DND-41 (cell line): ENCODE measurements at regions not wholly inside any gene's neighbourhood (a gene's known extent, or its start where the extent isn't known, plus 50 kb on each side); places are given as distances from the start of the nearest gene placed in this dataset.

Experiments
- ATAC-seq: fragments of 200-7000 bp; cut with Tn5 transposase; 3 replicates; pipeline ENCODE4 v1.9.1; 2021; ENCODE audit warnings: low read depth; ENCODE audit not compliant: insufficient read depth
- DNase-seq: peaks from one replicate; pipeline ENCODE4 v3.0.0-alpha.2; 2020
- H2AFZ ChIP-seq: 2 replicates; pipeline ENCODE4 v1.6.0; 2012; ENCODE audit warnings: low read depth, low read length
- H3K27ac ChIP-seq: 2 replicates; pipeline ENCODE4 v1.5.1; 2012; ENCODE audit warnings: low read length, inconsistent platforms
- H3K27me3 ChIP-seq: fragments of 200-600 bp; sonication (generic); 2 replicates; pipeline ENCODE4 v1.6.0; 2012; ENCODE audit warnings: low read length, mild to moderate bottlenecking, inconsistent platforms; ENCODE audit not compliant: insufficient read depth, poor library complexity
- H3K36me3 ChIP-seq: 2 replicates; pipeline ENCODE4 v1.5.1; 2012; ENCODE audit warnings: low read length, inconsistent platforms; ENCODE audit not compliant: insufficient read depth
- H3K4me1 ChIP-seq: 2 replicates; pipeline ENCODE4 v1.5.1; 2012; ENCODE audit warnings: mild to moderate bottlenecking, low read length; ENCODE audit not compliant: insufficient read depth
- H3K4me2 ChIP-seq: 2 replicates; pipeline ENCODE4 v1.6.0; 2012; ENCODE audit warnings: mild to moderate bottlenecking, moderate library complexity, low read length, inconsistent platforms; ENCODE audit not compliant: insufficient read depth
- H3K4me3 ChIP-seq, 2 experiments: fragments of 200-600 bp in 1 of 2; shearing (Covaris generic) in 1 of 2; 2 replicates each; pipeline ENCODE4 v1.5.1; 2012 to 2016; ENCODE audit warnings: inconsistent platforms in 2 of 2, low read length in 2 of 2, mild to moderate bottlenecking in 2 of 2, low read depth in 1 of 2, moderate library complexity in 1 of 2
- H3K79me2 ChIP-seq: 2 replicates; pipeline ENCODE4 v1.6.0; 2012; ENCODE audit warnings: low read length, inconsistent platforms; ENCODE audit not compliant: insufficient read depth
- H3K9ac ChIP-seq: 2 replicates; pipeline ENCODE4 v1.6.0; 2012; ENCODE audit warnings: low read depth, mild to moderate bottlenecking, inconsistent platforms, low read length, moderate library complexity
- H3K9me3 ChIP-seq: 2 replicates; pipeline ENCODE4 v1.5.1; 2012; ENCODE audit warnings: low read length, moderate library complexity, mild to moderate bottlenecking, inconsistent platforms; ENCODE audit not compliant: insufficient read depth, severe bottlenecking
- H4K20me1 ChIP-seq: 2 replicates; pipeline ENCODE4 v1.6.0; 2012; ENCODE audit warnings: low read length; ENCODE audit not compliant: insufficient read depth
- EZH2 ChIP-seq: IDR thresholded peaks from 3 replicates; pipeline ENCODE4 v1.6.1; 2012; ENCODE audit warnings: borderline replicate concordance, low read depth, mild to moderate bottlenecking, moderate library complexity, low read length, inconsistent platforms; ENCODE audit not compliant: severe bottlenecking
- TF ChIP-seq, protein P1 (sequence below): IDR thresholded peaks from 2 replicates; pipeline ENCODE4 v1.5.1; 2012; ENCODE audit warnings: borderline replicate concordance, low read length, moderate library complexity, mild to moderate bottlenecking; ENCODE audit not compliant: poor library complexity, severe bottlenecking; ENCODE audit errors: extremely low read depth

DNA sequence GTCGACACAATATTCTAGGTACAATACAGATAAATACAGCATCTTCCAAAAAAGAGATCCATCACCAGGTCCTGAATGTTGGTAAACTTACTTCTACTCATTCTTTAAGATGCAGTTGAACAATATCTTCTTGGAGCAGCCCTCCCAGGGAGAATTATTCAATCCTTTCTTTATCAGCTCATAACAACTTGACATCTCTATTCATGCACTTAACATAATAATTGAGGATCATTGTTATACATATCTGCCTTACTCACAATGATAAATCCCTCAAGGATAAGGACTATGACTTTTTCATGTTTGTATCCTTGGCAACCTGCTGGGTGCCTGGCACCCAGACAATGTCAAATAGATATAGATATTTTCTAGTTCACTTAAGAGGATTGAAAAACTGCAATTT, 219.5 kb downstream of the POU4F1 start:
- H3K9me3 ChIP-seq, result no peaks in the 10 kb centered on the region
- no peaks in the 10 kb centered on the region for H3K36me3 ChIP-seq
- no peak overlapping the region for H2AFZ ChIP-seq
- DNase-seq, result no peak
- H3K4me2 ChIP-seq, result no peak overlapping the region
- no peaks in the 10 kb centered on the region for H3K4me1 ChIP-seq
- no peaks in the 10 kb centered on the region for H4K20me1 ChIP-seq
- no peak overlapping the region for H3K9ac ChIP-seq
- no peak for ATAC-seq
- TF ChIP-seq EZH2, result no peak
- TF ChIP-seq, protein P1, sequence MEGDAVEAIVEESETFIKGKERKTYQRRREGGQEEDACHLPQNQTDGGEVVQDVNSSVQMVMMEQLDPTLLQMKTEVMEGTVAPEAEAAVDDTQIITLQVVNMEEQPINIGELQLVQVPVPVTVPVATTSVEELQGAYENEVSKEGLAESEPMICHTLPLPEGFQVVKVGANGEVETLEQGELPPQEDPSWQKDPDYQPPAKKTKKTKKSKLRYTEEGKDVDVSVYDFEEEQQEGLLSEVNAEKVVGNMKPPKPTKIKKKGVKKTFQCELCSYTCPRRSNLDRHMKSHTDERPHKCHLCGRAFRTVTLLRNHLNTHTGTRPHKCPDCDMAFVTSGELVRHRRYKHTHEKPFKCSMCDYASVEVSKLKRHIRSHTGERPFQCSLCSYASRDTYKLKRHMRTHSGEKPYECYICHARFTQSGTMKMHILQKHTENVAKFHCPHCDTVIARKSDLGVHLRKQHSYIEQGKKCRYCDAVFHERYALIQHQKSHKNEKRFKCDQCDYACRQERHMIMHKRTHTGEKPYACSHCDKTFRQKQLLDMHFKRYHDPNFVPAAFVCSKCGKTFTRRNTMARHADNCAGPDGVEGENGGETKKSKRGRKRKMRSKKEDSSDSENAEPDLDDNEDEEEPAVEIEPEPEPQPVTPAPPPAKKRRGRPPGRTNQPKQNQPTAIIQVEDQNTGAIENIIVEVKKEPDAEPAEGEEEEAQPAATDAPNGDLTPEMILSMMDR, result no peak
- H3K4me3 ChIP-seq, result no peak overlapping the region
- no peaks in the 10 kb centered on the region for H3K27me3 ChIP-seq
- H3K27ac ChIP-seq, result no peak overlapping the region
- no peaks in the 10 kb centered on the region for H3K79me2 ChIP-seq

DNA sequence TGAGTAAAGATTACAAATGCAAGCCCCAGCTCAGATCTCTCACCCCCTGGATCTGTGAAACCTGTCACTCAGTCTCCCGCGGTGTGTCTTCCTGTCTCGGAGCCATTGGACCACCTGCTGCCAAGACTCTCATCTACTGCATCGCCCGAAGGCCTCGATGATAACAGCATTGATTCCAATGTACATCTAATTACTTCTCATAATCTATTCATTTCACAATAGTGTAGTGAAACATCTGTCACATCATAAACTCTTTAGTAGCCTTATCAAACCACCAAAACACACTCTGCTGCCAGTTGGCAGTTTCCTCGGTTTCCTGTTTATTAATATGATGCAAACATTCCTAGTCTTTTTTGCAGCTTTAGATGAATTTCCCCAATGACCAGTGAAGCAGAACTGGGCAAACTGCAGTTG, 220.3 kb downstream of the POU4F1 start:
- H3K27ac ChIP-seq, result no peak overlapping the region
- ATAC-seq, result no peak
- no peak for DNase-seq

DNA sequence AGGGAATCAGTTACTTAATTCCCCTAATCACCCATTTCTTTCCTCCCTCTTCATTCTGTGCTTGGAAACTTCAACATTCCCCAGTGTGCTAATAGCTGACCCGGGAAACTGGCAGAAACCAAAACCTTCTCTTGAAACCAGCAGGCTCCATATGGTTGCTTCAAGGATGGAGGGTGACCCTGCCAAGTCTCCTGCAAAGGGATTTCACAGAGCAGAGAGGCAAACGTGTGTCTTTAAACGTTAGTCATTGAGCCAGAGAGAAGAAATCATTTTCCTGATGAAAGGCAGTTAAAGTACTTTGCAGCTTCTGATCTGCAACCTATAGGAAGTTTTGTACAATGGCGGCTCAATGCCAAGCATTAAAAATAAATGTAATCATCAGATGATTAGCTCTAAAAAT, 220.9 kb downstream of the POU4F1 start:
- no peak for ATAC-seq
- Histone ChIP-seq H4K20me1 (no peaks in the 10 kb centered on the region), H3K4me1 (no peaks in the 10 kb centered on the region), H3K4me2 (no peak overlapping the region), H3K36me3 (no peaks in the 10 kb centered on the region), H3K79me2 (no peaks in the 10 kb centered on the region), H3K4me3 (no peak overlapping the region), H3K27me3 (no peaks in the 10 kb centered on the region), H3K9ac (no peak overlapping the region), H3K27ac (no peak overlapping the region), H3K9me3 (no peaks in the 10 kb centered on the region), H2AFZ (no peak overlapping the region)
- TF ChIP-seq EZH2, result no peak
- TF ChIP-seq, protein P1, result no peak
- no peak for DNase-seq

More for the DNA sequence above, 220.3 kb downstream of the POU4F1 start:
- no peak for TF ChIP-seq EZH2
- TF ChIP-seq, protein P1, result no peak
- no peak overlapping the region for H3K4me2 ChIP-seq
- no peaks in the 10 kb centered on the region for H3K4me1 ChIP-seq
- no peak overlapping the region for H3K9ac ChIP-seq
- no peaks in the 10 kb centered on the region for H4K20me1 ChIP-seq
- no peak overlapping the region for H3K4me3 ChIP-seq
- H3K9me3 ChIP-seq, result no peaks in the 10 kb centered on the region
- no peaks in the 10 kb centered on the region for H3K79me2 ChIP-seq
- H3K36me3 ChIP-seq, result no peaks in the 10 kb centered on the region
- no peak overlapping the region for H2AFZ ChIP-seq
- H3K27me3 ChIP-seq, result no peaks in the 10 kb centered on the region

DNA sequence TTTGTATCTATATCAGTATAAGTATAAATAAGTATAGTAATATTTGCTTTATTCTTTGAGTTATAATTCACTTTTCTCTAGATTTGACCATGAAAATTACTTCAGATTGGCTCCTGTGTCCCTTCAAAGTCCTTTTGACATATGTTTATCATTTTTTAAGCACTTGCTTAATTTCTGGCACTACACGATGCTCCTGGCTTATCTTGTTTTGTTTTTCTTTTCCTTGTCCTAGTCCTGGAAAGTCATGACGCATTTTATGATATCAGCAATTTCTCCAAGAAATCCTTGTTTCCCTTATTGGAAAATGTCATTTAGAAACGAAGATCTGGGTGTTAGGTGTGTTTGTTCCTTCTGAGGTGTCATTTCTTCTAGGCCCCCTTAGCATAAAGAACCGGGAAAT, 226.5 kb downstream of the POU4F1 start:
- H3K79me2 ChIP-seq, result no peaks in the 10 kb centered on the region
- no peak overlapping the region for H3K9ac ChIP-seq
- H4K20me1 ChIP-seq, result no peaks in the 10 kb centered on the region
- H2AFZ ChIP-seq, result no peak overlapping the region
- H3K36me3 ChIP-seq, result no peaks in the 10 kb centered on the region
- no peak for DNase-seq
- no peaks in the 10 kb centered on the region for H3K4me1 ChIP-seq
- H3K27ac ChIP-seq, result no peak overlapping the region
- H3K27me3 ChIP-seq, result no peaks in the 10 kb centered on the region
- no peak for ATAC-seq
- no peaks in the 10 kb centered on the region for H3K9me3 ChIP-seq
- no peak overlapping the region for H3K4me3 ChIP-seq
- TF ChIP-seq, protein P1, result no peak
- TF ChIP-seq EZH2, result no peak
- no peak overlapping the region for H3K4me2 ChIP-seq
